CD14-positive monocyte (primary cell): ENCODE measurements at regions not wholly inside any gene's neighbourhood (a gene's known extent, or its start where the extent isn't known, plus 50 kb on each side); places are given as distances from the start of the nearest gene placed in this dataset.

Experiments used
- DNase-seq, 3 donors: peaks; one replicate each; pipeline ENCODE4 v3.0.0-alpha.2; 2011 to 2022
- H2AFZ ChIP-seq: 2 replicates; pipeline ENCODE4 v1.6.0; 2012; ENCODE audit warnings: mild to moderate bottlenecking, low read depth, low read length, inconsistent platforms; ENCODE audit not compliant: insufficient read depth, poor library complexity, severe bottlenecking
- H3K27ac ChIP-seq, 2 donors: 1 replicate in 1 of 2; 2 replicates in 1 of 2; pipeline ENCODE4 v1.5.1; 2012 to 2013; ENCODE audit warnings: low read length in 2 of 2, control low read depth in 1 of 2, inconsistent platforms in 1 of 2, low read depth in 1 of 2, mild to moderate bottlenecking in 1 of 2
- H3K27me3 ChIP-seq, 2 donors: one replicate each; pipeline versions ENCODE4 v1.6.0 to v1.6.1; 2011 to 2013; ENCODE audit warnings: low read length in 2 of 2; ENCODE audit not compliant: control insufficient read depth in 2 of 2, insufficient read depth in 2 of 2
- H3K36me3 ChIP-seq, 2 donors: replicated peaks in 1 of 2; 1 replicate in 1 of 2; 2 replicates in 1 of 2; pipeline versions ENCODE4 v1.5.1 to v1.6.1; 2012 to 2013; ENCODE audit warnings: low read length in 2 of 2, control low read depth in 1 of 2, inconsistent platforms in 1 of 2, mild to moderate bottlenecking in 1 of 2; ENCODE audit not compliant: insufficient read depth in 2 of 2, control insufficient read depth in 1 of 2
- H3K4me1 ChIP-seq, 2 donors: 1 replicate in 1 of 2; 2 replicates in 1 of 2; pipeline versions ENCODE4 v1.5.1 to v1.6.1; 2012 to 2013; ENCODE audit warnings: low read length in 2 of 2, control low read depth in 1 of 2, inconsistent platforms in 1 of 2, mild to moderate bottlenecking in 1 of 2, moderate library complexity in 1 of 2; ENCODE audit not compliant: insufficient read depth in 2 of 2, control insufficient read depth in 1 of 2
- H3K4me2 ChIP-seq: replicated peaks from 2 replicates; pipeline ENCODE3; 2012; ENCODE audit warnings: low read length, moderate library complexity, mild to moderate bottlenecking; ENCODE audit not compliant: poor library complexity, severe bottlenecking; ENCODE audit errors: extremely low read depth
- H3K4me3 ChIP-seq, 3 experiments: fragments of 200-600 bp in 1 of 3; sonication (generic) in 1 of 3; replicated peaks in 1 of 3; 1 replicate in 2 of 3; 2 replicates in 1 of 3; pipeline ENCODE4 v1.5.1; 2011 to 2013; ENCODE audit warnings: low read length in 3 of 3, mild to moderate bottlenecking in 3 of 3, control low read depth in 2 of 3, low read depth in 2 of 3, inconsistent platforms in 1 of 3, moderate library complexity in 1 of 3
- H3K79me2 ChIP-seq: 2 replicates; pipeline ENCODE4 v1.6.0; 2012; ENCODE audit warnings: mild to moderate bottlenecking, control low read depth, inconsistent platforms, low read length, moderate library complexity; ENCODE audit not compliant: insufficient read depth
- H3K9ac ChIP-seq: 2 replicates; pipeline ENCODE4 v1.6.0; 2017; ENCODE audit warnings: low read length, mild to moderate bottlenecking; ENCODE audit not compliant: insufficient read depth, poor library complexity, severe bottlenecking
- H3K9me3 ChIP-seq, 2 donors: replicated peaks in 1 of 2; 1 replicate in 1 of 2; 2 replicates in 1 of 2; pipeline versions ENCODE4 v1.5.1 to v1.6.1; 2012 to 2013; ENCODE audit warnings: low read length in 2 of 2, control low read depth in 1 of 2; ENCODE audit not compliant: control insufficient read depth in 1 of 2, insufficient read depth in 1 of 2
- H4K20me1 ChIP-seq: 2 replicates; pipeline ENCODE4 v1.6.0; 2012; ENCODE audit warnings: mild to moderate bottlenecking, low read length, control low read depth, moderate library complexity; ENCODE audit not compliant: insufficient read depth
- H3K27ac Mint-ChIP-seq, 7 donors: one replicate each; pipeline ENCODE4 v1.8.0; 2020; ENCODE audit warnings: mild to moderate bottlenecking in 7 of 7, mixed read lengths in 7 of 7, moderate library complexity in 6 of 7, inconsistent platforms in 2 of 7
- H3K27me3 Mint-ChIP-seq, 3 donors: one replicate each; pipeline ENCODE4 v1.8.0; 2021 to 2022; ENCODE audit warnings: low read depth in 3 of 3, mild to moderate bottlenecking in 3 of 3, mixed read lengths in 3 of 3, moderate library complexity in 3 of 3, inconsistent platforms in 1 of 3
- H3K36me3 Mint-ChIP-seq, 2 donors: one replicate each; pipeline ENCODE4 v1.8.0; 2020; ENCODE audit warnings: mixed read lengths in 2 of 2, inconsistent platforms in 1 of 2, mild to moderate bottlenecking in 1 of 2
- H3K4me1 Mint-ChIP-seq: one replicate; pipeline ENCODE4 v1.8.0; 2020; ENCODE audit warnings: mild to moderate bottlenecking, mixed read lengths
- H3K4me3 Mint-ChIP-seq, 2 donors: one replicate each; pipeline ENCODE4 v1.8.0; 2020; ENCODE audit warnings: mild to moderate bottlenecking in 2 of 2, mixed read lengths in 2 of 2, moderate library complexity in 1 of 2
- H3K9me3 Mint-ChIP-seq, 7 donors: one replicate each; pipeline ENCODE4 v1.8.0; 2020 to 2022; ENCODE audit warnings: mixed read lengths in 7 of 7, mild to moderate bottlenecking in 6 of 7, moderate library complexity in 6 of 7, inconsistent platforms in 2 of 7
- CTCF ChIP-seq: fragments of 200-600 bp; IDR thresholded peaks from one replicate; pipeline ENCODE4 v1.8.0; 2022; ENCODE audit warnings: antibody characterized with exemption, mild to moderate bottlenecking
- whole genome bisulfite sequencing: methylation state at CpG from one replicate; pipeline ENCODE4 v1.1.5; 2013; ENCODE audit warnings: missing lambda C conversion rate; ENCODE audit not compliant: insufficient coverage; 5-methylcytosine and 5-hydroxymethylcytosine counted together
- intact Hi-C, 2 donors: fragments of 100-400 bp; cut with micrococcal nuclease; formaldehyde crosslinking; loops; one replicate each; pipeline versions ENCODE4 v1.15.0 to v1.15.1; 2023

- Histone ChIP-seq H3K9ac (no peak overlapping the region), H2AFZ (no peak overlapping the region), H3K79me2 (no peaks in the 10 kb centered on the region), H3K36me3 (no peaks in the 10 kb centered on the region), H3K27me3 (no peaks in the 10 kb centered on the region), H3K9me3 (peaks cover 0 to 6% of the 10 kb centered on the region in 2 donors), H4K20me1 (no peaks in the 10 kb centered on the region), H3K4me3 (no peak overlapping the region), H3K4me1 (no peaks in the 10 kb centered on the region), H3K4me2 (no peak overlapping the region), H3K27ac (no peak overlapping the region)
- Mint-ChIP-seq H3K4me1 (no peaks in the 10 kb centered on the region), H3K27me3 (no peaks in the 10 kb centered on the region), H3K36me3 (no peaks in the 10 kb centered on the region), H3K27ac (no peak overlapping the region), H3K9me3 (peaks cover 0 to 5% (median 2%) of the 10 kb centered on the region in 7 donors), H3K4me3 (no peak overlapping the region)
- no CpG with 5 or more reads among the region's 2 CpGs for WGBS
- no peak for TF ChIP-seq CTCF
- DNase-seq, result no peak
- intact Hi-C loops, result no loop called here
Observed at GRCh38 chr1:195185736-195186135, 1422.5 kb downstream of the KCNT2 start.

- Mint-ChIP-seq H3K9me3 (peaks cover 0 to 5% (median 0%) of the 10 kb centered on the region in 7 donors), H3K4me1 (no peaks in the 10 kb centered on the region), H3K27ac (no peak overlapping the region), H3K4me3 (no peak overlapping the region), H3K36me3 (no peaks in the 10 kb centered on the region), H3K27me3 (no peaks in the 10 kb centered on the region)
- no peak overlapping the region for H3K4me3 ChIP-seq
- no peak for DNase-seq
- no peak overlapping the region for H3K4me2 ChIP-seq
- WGBS, result no CpG with 5 or more reads among the region's 4 CpGs
- H3K4me1 ChIP-seq, result no peaks in the 10 kb centered on the region
- no peaks in the 10 kb centered on the region for H4K20me1 ChIP-seq
- H2AFZ ChIP-seq, result no peak overlapping the region
- H3K27ac ChIP-seq, result no peak overlapping the region
- peaks cover 0 to 2% of the 10 kb centered on the region in 2 donors for H3K9me3 ChIP-seq
- H3K27me3 ChIP-seq, result no peaks in the 10 kb centered on the region
- H3K9ac ChIP-seq, result no peak overlapping the region
- H3K36me3 ChIP-seq, result no peaks in the 10 kb centered on the region
- intact Hi-C loops, result no loop called here
- H3K79me2 ChIP-seq, result no peaks in the 10 kb centered on the region
- TF ChIP-seq CTCF, result no peak
Observed at GRCh38 chr1:195185321-195185720, 1422.9 kb downstream of the KCNT2 start.
